ENCODE measurements at regions not wholly inside any gene's neighbourhood (a gene's known extent, or its start where the extent isn't known, plus 50 kb on each side); places are given as distances from the start of the nearest gene placed in this dataset.

- TF ChIP-seq ZNF484 (CRISPR knock-in tag; IDR thresholded peaks at IDR 0.05; ENCODE audit: borderline replicate concordance, low read depth) (no peak), SYNCRIP (IDR thresholded peaks at IDR 0.05; ENCODE audit: insufficient read depth, low read depth, low read length) (no peak), ZNF788 (CRISPR knock-in tag; IDR thresholded peaks at IDR 0.05; ENCODE audit: borderline replicate concordance) (no peak), PAF1 (CRISPR knock-in tag; IDR thresholded peaks at IDR 0.05) (no peak)
Observed at GRCh38 chr22:48615171-48616008, 1212.3 kb downstream of the BRD1 start (continued).

DNA sequence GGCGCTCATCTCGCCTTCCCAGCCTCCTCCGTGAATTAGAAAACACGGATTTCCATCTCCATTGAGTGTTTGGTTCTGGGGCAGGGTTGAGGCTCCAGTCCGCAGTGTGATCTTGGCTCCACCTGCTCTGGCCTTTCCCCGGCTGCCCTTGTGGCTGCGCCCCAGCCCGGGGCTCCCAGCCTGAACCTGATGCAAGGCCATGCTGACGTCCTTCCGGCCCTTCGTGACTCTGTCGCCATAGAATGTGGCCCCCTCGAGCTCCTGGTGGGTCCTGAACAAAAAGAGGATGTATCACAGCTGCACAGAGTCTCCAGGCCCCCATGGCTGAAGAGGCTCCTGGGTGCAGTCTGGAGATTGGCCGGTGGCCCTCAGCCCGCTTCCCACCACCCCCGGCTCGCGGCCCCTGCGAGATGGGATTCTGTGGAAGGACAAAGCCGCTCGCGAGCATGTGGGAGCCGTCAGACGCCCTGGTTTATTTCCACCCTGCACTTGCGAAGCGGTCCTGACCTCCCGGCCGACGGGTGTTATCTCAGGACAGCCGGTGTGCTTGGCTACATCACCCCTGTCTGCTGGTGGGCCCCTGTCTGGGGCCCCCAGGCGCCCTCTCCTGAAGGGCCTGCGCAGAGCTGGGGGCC lies 1214.0 kb downstream of the BRD1 start:
- in situ Hi-C loops (cut with HindIII; ENCODE audit: extremely low pct_ligation_motif_present, low pct_unique_long_range_greater_than_20kb): no loop called here
- BruUV-seq (replicated peaks): no TSS peak
- no peaks in the 10 kb centered on the region for H3K4me1 ChIP-seq (ENCODE audit: insufficient read depth, low read length)
- WGBS (ENCODE audit: low lambda C conversion rate): 49% methylated on average over 13 of the region's 32 CpGs
- H3K27me3 ChIP-seq (ENCODE audit: control insufficient read depth in 1 of 2, insufficient read depth in 2 of 2, low read length in 2 of 2): peaks cover 0 to 14% of the 10 kb centered on the region in 2 experiments; a peak in 1 of 5 replicates
- POLR2A ChIA-PET: no interaction called here
- no peak for ATAC-seq
- no peak overlapping the region for H3K27ac ChIP-seq (ENCODE audit: extremely low read length, insufficient read depth, low read length)
- H2AFZ ChIP-seq (ENCODE audit: low read length): no peak overlapping the region
- no peak overlapping the region for H3K4me3 ChIP-seq (replicated peaks in 1 of 3; ENCODE audit: insufficient read depth in 1 of 3, low read depth in 2 of 3, low read length in 3 of 3)
- no peak overlapping the region for H3K9ac ChIP-seq (ENCODE audit: insufficient read depth, low read depth, low read length)
- CTCF ChIA-PET (ENCODE audit: low intra/inter-chr PET ratio, low total read pairs): no interaction called here
- no peaks in the 10 kb centered on the region for H4K20me1 ChIP-seq (ENCODE audit: insufficient read depth, low read length)
- no peak overlapping the region for H3K4me2 ChIP-seq (ENCODE audit: low read depth, low read length)
- H3K79me2 ChIP-seq (ENCODE audit: insufficient read depth, low read length): no peaks in the 10 kb centered on the region
- intact Hi-C loops (cut with micrococcal nuclease; ENCODE audit: unreplicated experiment): no loop called here
- no peaks in the 10 kb centered on the region for H3K36me3 ChIP-seq (replicated peaks in 1 of 2; ENCODE audit: control insufficient read depth in 1 of 2, insufficient read depth in 2 of 2, low read length in 2 of 2)
- TF ChIP-seq SETDB1 (CRISPR knock-in tag; IDR thresholded peaks at IDR 0.05; ENCODE audit: borderline replicate concordance) (no peak), ZNF674 (CRISPR knock-in tag; IDR thresholded peaks at IDR 0.05; ENCODE audit: low read depth) (no peak), GATA4 (IDR thresholded peaks at IDR 0.05; ENCODE audit: borderline replicate concordance, low read depth) (no peak), MYC (CRISPR knock-in tag; IDR thresholded peaks at IDR 0.05; ENCODE audit: borderline replicate concordance) (no peak), ZBTB44 (CRISPR knock-in tag; IDR thresholded peaks at IDR 0.05) (no peak), GTF3A (CRISPR knock-in tag; conservative IDR thresholded peaks at IDR 0.05) (no peak), ZNF101 (CRISPR knock-in tag; IDR thresholded peaks at IDR 0.05; ENCODE audit: borderline replicate concordance, low read depth) (no peak), MAFK (conservative IDR thresholded peaks at IDR 0.05 in 1 of 2, IDR thresholded peaks at IDR 0.05 in 1 of 2; ENCODE audit: low read length in 2 of 2) (no peak), POLR2G (IDR thresholded peaks at IDR 0.05; ENCODE audit: low read depth, low read length) (no peak), ATF7-NPFF (CRISPR knock-in tag; IDR thresholded peaks at IDR 0.05; ENCODE audit: low read depth) (no peak), ATF3 (CRISPR knock-in tag; IDR thresholded peaks at IDR 0.05) (no peak), HOXA7 (CRISPR knock-in tag; IDR thresholded peaks at IDR 0.05) (no peak), CTCF (CRISPR knock-in tag; IDR thresholded peaks at IDR 0.05) (no peak)
- no peak for FAIRE-seq
- H3K9me3 ChIP-seq (ENCODE audit: low read length): no peaks in the 10 kb centered on the region
- DNase-seq (ENCODE audit: low spot score): no peak

Data from HepG2 (cell line).